RPMI7951 (cell line): ENCODE measurements at regions not wholly inside any gene's neighbourhood (a gene's known extent, or its start where the extent isn't known, plus 50 kb on each side); places are given as distances from the start of the nearest gene placed in this dataset.
"Not testable (repeated sequence)": the region's sequence is repeated elsewhere in the genome, so short reads cannot be mapped to it uniquely, and the experiment has no call there.

ENCODE experiments used
- DNase-seq: peaks from one replicate; pipeline ENCODE4 v3.0.0-alpha.2; 2012; ENCODE audit warnings: low read depth

GRCh38 chr5:105929858-105930257 is 1740.9 kb downstream of the EFNA5 start:
- DNase-seq, result no peak

GRCh38 chr5:105924366-105924765 is 1746.4 kb downstream of the EFNA5 start:
- no peak for DNase-seq

GRCh38 chr5:105922574-105922973 is 1748.2 kb downstream of the EFNA5 start:
- no peak for DNase-seq

GRCh38 chr5:105922080-105922479 is 1748.7 kb downstream of the EFNA5 start:
- no peak for DNase-seq

- DNase-seq, result no peak
Measured at GRCh38 chr5:105917189-105917588, 1753.5 kb downstream of the EFNA5 start.

GRCh38 chr5:105907016-105907415 is 1763.7 kb downstream of the EFNA5 start:
- DNase-seq, result no peak

GRCh38 chr5:105905392-105905791 is 1765.3 kb downstream of the EFNA5 start:
- no peak for DNase-seq

- no peak for DNase-seq
Measured at GRCh38 chr5:105903069-105903468, 1767.7 kb downstream of the EFNA5 start.

GRCh38 chr5:105899726-105900125 is 1771.0 kb downstream of the EFNA5 start:
- no peak for DNase-seq

GRCh38 chr5:105898183-105898582 is 1772.6 kb downstream of the EFNA5 start:
- DNase-seq, result no peak

GRCh38 chr5:105885266-105885665 is 1785.5 kb downstream of the EFNA5 start:
- no peak for DNase-seq

GRCh38 chr5:105882956-105883481 is 1787.7 kb downstream of the EFNA5 start:
- DNase-seq, result no peak

- no peak for DNase-seq
Measured at GRCh38 chr5:105878402-105878801, 1792.3 kb downstream of the EFNA5 start.

- DNase-seq, result no peak
Measured at GRCh38 chr5:105877592-105877991, 1793.1 kb downstream of the EFNA5 start.

GRCh38 chr5:105874316-105874715 is 1796.4 kb downstream of the EFNA5 start:
- DNase-seq, result no peak

GRCh38 chr5:105872569-105873270 is 1798.0 kb downstream of the EFNA5 start:
- no peak for DNase-seq

GRCh38 chr5:105868038-105868780 is 1802.5 kb downstream of the EFNA5 start:
- DNase-seq, result no peak

- no peak for DNase-seq
Measured at GRCh38 chr5:105865834-105866233, 1804.9 kb downstream of the EFNA5 start.

- DNase-seq, result not testable (repeated sequence)
Measured at GRCh38 chr5:105859350-105859749, 1811.4 kb downstream of the EFNA5 start.

GRCh38 chr5:105849701-105850100 is 1821.0 kb downstream of the EFNA5 start:
- no peak for DNase-seq

GRCh38 chr5:105840800-105841199 is 1829.9 kb downstream of the EFNA5 start:
- DNase-seq, result no peak

- no peak for DNase-seq
Measured at GRCh38 chr5:105836887-105837286, 1833.8 kb downstream of the EFNA5 start.

- no peak for DNase-seq
Measured at GRCh38 chr5:105836268-105836667, 1834.5 kb downstream of the EFNA5 start.
